T-cell (primary cell): ENCODE measurements at regions not wholly inside any gene's neighbourhood (a gene's known extent, or its start where the extent isn't known, plus 50 kb on each side); places are given as distances from the start of the nearest gene placed in this dataset.

Source experiments
- ATAC-seq, 4 experiments: fragments of 200-7000 bp in 3 of 4; fragments of 150-1000 bp in 1 of 4; cut with Tn5 transposase; replicated peaks in 1 of 4; 1 replicate in 3 of 4; 2 replicates in 1 of 4; pipeline ENCODE4 v1.10.0; 2021; ENCODE audit warnings: moderate library complexity in 3 of 4, mild to moderate bottlenecking in 2 of 4, moderate number of reproducible peaks in 1 of 4
- CTCF ChIA-PET, 2 donors: fragments of 300-600 bp; sonication (Branson Sonifier 250); formaldehyde crosslinking; loops; one replicate each; lab custom pipeline; 2022; ENCODE audit warnings: antibody characterized with exemption in 2 of 2; lab: Charles Lee
- POLR2A ChIA-PET, 2 donors: fragments of 300-600 bp; sonication (Branson Sonifier 250); formaldehyde crosslinking; loops; one replicate each; lab custom pipeline; 2022; ENCODE audit warnings: antibody characterized with exemption in 2 of 2; lab: Charles Lee
- DNase-seq, 35 experiments: peaks; one replicate each; pipeline versions ENCODE4 v3.0.0 to v3.0.0-alpha.2; 2013 to 2023
- H3K27ac ChIP-seq: one replicate; pipeline ENCODE4 v1.5.1; 2013; ENCODE audit warnings: low read length
- H3K27me3 ChIP-seq, 2 experiments: replicated peaks in 1 of 2; 1 replicate in 1 of 2; 2 replicates in 1 of 2; pipeline versions ENCODE4 v1.6.1 to v1.7.0; 2013; ENCODE audit warnings: low read length in 1 of 2, mixed read lengths in 1 of 2; ENCODE audit not compliant: control insufficient read depth in 2 of 2, insufficient read depth in 2 of 2; ENCODE audit errors: extremely low read depth in 1 of 2
- H3K36me3 ChIP-seq, 2 donors: 1 replicate in 1 of 2; 2 replicates in 1 of 2; pipeline versions ENCODE4 v1.6.1 to v1.7.0; 2013; ENCODE audit warnings: low read length in 1 of 2; ENCODE audit not compliant: control insufficient read depth in 2 of 2, insufficient read depth in 1 of 2; ENCODE audit errors: extremely low read depth in 1 of 2
- H3K4me1 ChIP-seq, 2 experiments: 1 replicate in 1 of 2; 2 replicates in 1 of 2; pipeline versions ENCODE4 v1.6.1 to v1.7.0; 2013; ENCODE audit warnings: low read length in 2 of 2, mixed read lengths in 1 of 2; ENCODE audit not compliant: insufficient read depth in 2 of 2, control insufficient read depth in 1 of 2; ENCODE audit errors: extremely low read depth in 1 of 2
- H3K4me3 ChIP-seq, 2 donors: 1 replicate in 1 of 2; 2 replicates in 1 of 2; pipeline versions ENCODE4 v1.5.1 to v1.7.0; 2013; ENCODE audit warnings: mild to moderate bottlenecking in 2 of 2, low read length in 1 of 2, moderate library complexity in 1 of 2; ENCODE audit not compliant: control insufficient read depth in 1 of 2; ENCODE audit errors: extremely low read depth in 1 of 2
- H3K9me3 ChIP-seq: 2 replicates; pipeline ENCODE4 v1.7.0; 2013
- H3K27ac Mint-ChIP-seq, 2 donors: one replicate each; pipeline ENCODE4 v1.8.0; 2020 to 2021; ENCODE audit warnings: mild to moderate bottlenecking in 2 of 2, mixed read lengths in 2 of 2
- H3K27me3 Mint-ChIP-seq, 2 donors: one replicate each; pipeline ENCODE4 v1.8.0; 2021 to 2022; ENCODE audit warnings: mixed read lengths in 2 of 2
- H3K36me3 Mint-ChIP-seq: one replicate; pipeline ENCODE4 v1.8.0; 2021; ENCODE audit warnings: mixed read lengths
- H3K4me1 Mint-ChIP-seq, 3 donors: one replicate each; pipeline ENCODE4 v1.8.0; 2020 to 2022; ENCODE audit warnings: mixed read lengths in 3 of 3, mild to moderate bottlenecking in 1 of 3
- H3K4me3 Mint-ChIP-seq, 3 donors: one replicate each; pipeline ENCODE4 v1.8.0; 2020 to 2022; ENCODE audit warnings: mild to moderate bottlenecking in 3 of 3, mixed read lengths in 3 of 3, moderate library complexity in 3 of 3
- H3K9me3 Mint-ChIP-seq, 3 donors: one replicate each; pipeline ENCODE4 v1.8.0; 2020 to 2022; ENCODE audit warnings: mixed read lengths in 3 of 3
- WGBS: methylation state at CpG from one replicate; pipeline ENCODE4 v1.1.5; 2013; ENCODE audit warnings: missing lambda C conversion rate; ENCODE audit not compliant: insufficient coverage; 5-methylcytosine and 5-hydroxymethylcytosine counted together

DNA sequence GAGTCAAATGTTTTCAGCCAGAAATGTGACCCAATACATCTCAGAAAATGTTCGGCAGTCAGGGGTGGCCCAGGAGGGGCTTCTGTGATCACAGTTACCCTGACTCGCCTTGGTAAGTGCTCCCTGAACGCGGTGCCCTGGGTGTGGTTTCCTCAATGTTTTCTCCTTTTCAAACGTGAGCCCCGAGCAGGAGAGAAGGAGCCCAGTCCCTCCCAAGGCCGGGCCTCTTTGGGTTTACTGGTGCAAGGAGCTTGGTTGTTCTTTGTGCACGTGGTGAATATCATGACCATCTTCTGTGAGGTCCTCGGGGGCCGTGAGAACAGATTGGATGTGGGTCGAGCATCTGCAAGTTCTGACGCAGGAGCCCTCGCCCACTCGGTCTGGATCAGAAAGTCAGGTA, 55.8 kb upstream of the VIPR2 start:
- CTCF ChIA-PET = interaction anchor here in 1 of 2 donors (0.8 kb wide), 1 partner anchor 9 kb away, joined by 3 read pairs; no protein-coding TSS in a partner anchor
- H3K36me3 Mint-ChIP-seq = no peaks in the 10 kb centered on the region
- H3K27me3 ChIP-seq = peaks cover 0 to under 1% of the 10 kb centered on the region in 2 experiments
- peaks cover 16 to 50% of the 10 kb centered on the region in 2 experiments for H3K4me1 ChIP-seq
- peak overlapping the region in 1 of 2 donors; percentile 61 for H3K27ac Mint-ChIP-seq
- POLR2A ChIA-PET = no interaction called here
- DNase-seq (no peak), ATAC-seq (no peak)
- no peak overlapping the region for H3K4me3 ChIP-seq
- peaks cover 25 to 39% (median 36%) of the 10 kb centered on the region in 3 donors for H3K4me1 Mint-ChIP-seq
- H3K9me3 Mint-ChIP-seq = no peaks in the 10 kb centered on the region
- H3K27me3 Mint-ChIP-seq = no peaks in the 10 kb centered on the region
- 85% methylated on average over 14 of the region's 14 CpGs for WGBS
- H3K36me3 ChIP-seq = no peaks in the 10 kb centered on the region
- no peak overlapping the region for H3K4me3 Mint-ChIP-seq
- no peaks in the 10 kb centered on the region for H3K9me3 ChIP-seq
- peak overlapping the region; percentile 37 for H3K27ac ChIP-seq

DNA sequence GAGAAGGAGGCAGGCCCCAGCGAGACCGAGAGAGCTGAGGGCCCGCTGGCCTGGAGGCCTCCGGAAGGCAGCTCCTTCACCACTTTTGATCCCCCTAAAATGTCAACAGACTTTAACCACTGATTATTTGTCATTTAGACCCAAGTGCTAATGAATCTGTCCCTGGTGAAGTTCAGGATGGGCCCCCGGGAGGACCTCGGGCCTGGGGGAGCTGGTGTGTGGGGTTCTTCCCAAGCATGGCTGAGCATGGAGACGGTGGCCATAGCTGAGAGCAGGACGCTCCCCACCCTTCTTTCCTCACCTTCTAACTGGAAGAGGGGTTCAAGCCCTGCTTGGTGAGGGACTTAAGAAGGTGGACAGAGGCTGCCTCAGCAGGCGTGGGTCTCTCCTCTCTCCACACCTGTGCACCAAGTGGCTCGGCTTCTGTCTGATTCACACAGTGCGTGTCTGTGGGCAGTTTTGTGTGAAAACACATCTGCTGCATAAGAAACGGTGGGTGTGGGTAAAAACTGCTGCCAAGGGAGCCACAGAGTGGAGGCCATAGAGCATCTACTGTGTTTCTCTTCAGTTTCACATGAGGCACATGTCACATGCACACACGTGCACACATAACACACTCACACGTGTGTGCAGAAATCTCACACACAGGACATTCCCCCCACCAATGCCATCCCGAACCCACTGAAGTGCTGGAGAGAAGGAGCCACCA, 53.5 kb upstream of the VIPR2 start:
- DNase-seq (peak in 15 of 35 experiments; percentile 8 to 47 (median 24)), ATAC-seq (no peak)
- Mint-ChIP-seq H3K4me3 (peak overlapping the region; percentile 70 to 81 (median 74)), H3K9me3 (no peaks in the 10 kb centered on the region), H3K27me3 (no peaks in the 10 kb centered on the region), H3K4me1 (peaks cover 45 to 57% (median 57%) of the 10 kb centered on the region in 3 donors), H3K27ac (peak overlapping the region; percentile 99), H3K36me3 (no peaks in the 10 kb centered on the region)
- Histone ChIP-seq H3K27ac (peak overlapping the region; percentile 90), H3K27me3 (no peaks in the 10 kb centered on the region), H3K36me3 (no peaks in the 10 kb centered on the region), H3K4me1 (peaks cover 16 to 67% of the 10 kb centered on the region in 2 experiments), H3K9me3 (no peaks in the 10 kb centered on the region), H3K4me3 (peak overlapping the region in 1 of 2 donors; percentile 34)
- POLR2A ChIA-PET = no interaction called here
- 65% methylated on average over 4 of the region's 15 CpGs for WGBS
- CTCF ChIA-PET = no interaction called here

DNA sequence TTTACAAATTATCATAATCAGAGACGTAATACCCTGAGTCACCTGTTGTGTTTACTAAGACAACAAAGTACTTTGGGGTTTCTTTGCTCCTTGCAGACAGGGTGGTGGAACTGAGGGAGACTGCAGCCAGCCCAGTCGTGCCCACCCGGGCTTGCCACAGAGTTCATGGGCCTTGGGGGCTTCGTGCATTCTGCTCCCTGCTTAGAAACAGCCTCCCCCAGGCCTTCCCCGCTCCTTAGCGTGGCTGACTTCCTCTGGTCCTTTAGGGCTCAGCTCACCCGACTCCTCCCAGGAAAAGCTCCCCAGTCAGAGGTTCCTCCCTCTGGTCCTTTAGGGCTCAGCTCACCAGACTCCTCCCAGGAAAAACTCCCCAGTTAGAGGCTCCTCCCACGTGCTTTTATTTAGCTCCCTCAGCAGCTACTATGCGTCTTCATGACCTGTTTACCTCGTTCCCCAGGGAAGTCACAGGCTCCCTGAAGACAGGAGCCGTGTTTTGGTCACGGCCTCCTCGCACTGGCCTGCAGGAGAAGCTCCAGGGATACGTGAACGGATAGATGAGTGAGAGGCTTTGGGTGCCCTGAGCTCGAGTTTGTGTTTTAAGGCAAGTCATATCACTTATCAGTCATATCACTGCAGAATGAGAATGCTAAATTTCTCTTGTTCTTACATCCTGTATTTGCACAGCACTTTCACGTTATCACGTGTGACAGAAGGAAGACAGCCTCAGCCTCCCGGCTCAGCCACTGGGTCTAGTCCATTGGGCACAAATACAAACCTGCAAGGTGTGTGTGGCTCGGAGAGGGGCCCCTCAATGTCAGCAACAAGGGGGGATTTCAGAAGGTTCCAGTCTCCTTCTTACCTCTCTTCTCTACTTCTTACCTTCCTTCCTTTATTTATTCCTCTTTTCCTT, 52.7 kb upstream of the VIPR2 start:
- H3K9me3 ChIP-seq = no peaks in the 10 kb centered on the region
- Mint-ChIP-seq H3K9me3 (no peaks in the 10 kb centered on the region), H3K27ac (peak overlapping the region; percentile 99), H3K4me3 (peak overlapping the region; percentile 70 to 81 (median 74)), H3K36me3 (no peaks in the 10 kb centered on the region), H3K4me1 (peaks cover 46 to 60% (median 59%) of the 10 kb centered on the region in 3 donors), H3K27me3 (no peaks in the 10 kb centered on the region)
- H3K36me3 ChIP-seq = no peaks in the 10 kb centered on the region
- H3K27ac ChIP-seq = peak overlapping the region; percentile 90
- WGBS = 3% methylated on average over 12 of the region's 20 CpGs
- H3K4me1 ChIP-seq = peaks cover 16 to 75% of the 10 kb centered on the region in 2 experiments
- H3K27me3 ChIP-seq = no peaks in the 10 kb centered on the region
- H3K4me3 ChIP-seq = peak overlapping the region; percentile 15 to 34
- ChIA-PET CTCF (no interaction called here), POLR2A (no interaction called here)
- DNase-seq (peak in 25 of 35 experiments; percentile 13 to 62 (median 30)), ATAC-seq (peak; percentile 74 to 83 (median 76))

DNA sequence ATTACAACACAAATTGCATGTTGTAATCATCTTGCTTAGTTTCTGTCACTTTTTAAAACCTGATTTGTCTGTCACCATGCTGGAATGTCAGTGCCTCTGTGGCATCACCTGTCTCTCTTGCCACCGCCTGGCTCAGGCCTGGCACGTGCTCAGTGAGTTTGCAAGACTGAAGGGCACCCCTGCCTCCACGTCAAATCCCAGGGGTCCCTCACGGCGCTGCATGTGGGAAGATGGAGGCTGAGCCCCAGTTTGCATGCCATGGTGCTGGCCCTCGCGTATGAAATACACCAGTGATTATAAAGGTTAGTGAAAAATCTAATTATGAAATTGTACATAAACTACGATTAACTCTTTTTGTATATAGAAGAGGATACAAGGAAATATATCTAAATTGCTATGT, 51.9 kb upstream of the VIPR2 start:
- POLR2A ChIA-PET = no interaction called here
- H3K9me3 ChIP-seq = no peaks in the 10 kb centered on the region
- DNase-seq (no peak), ATAC-seq (no peak)
- H3K36me3 ChIP-seq = no peaks in the 10 kb centered on the region
- Mint-ChIP-seq H3K27ac (peak overlapping the region; percentile 99), H3K4me1 (peaks cover 51 to 66% (median 62%) of the 10 kb centered on the region in 3 donors), H3K4me3 (peak overlapping the region in 2 of 3 donors; percentile 70 to 81), H3K9me3 (no peaks in the 10 kb centered on the region), H3K27me3 (no peaks in the 10 kb centered on the region), H3K36me3 (no peaks in the 10 kb centered on the region)
- H3K27ac ChIP-seq = peak overlapping the region; percentile 90
- no peak overlapping the region for H3K4me3 ChIP-seq
- CTCF ChIA-PET = interaction anchor here in 1 of 2 donors (1.2 kb wide), 1 partner anchor 11 kb away, joined by 4 read pairs; no protein-coding TSS in a partner anchor
- H3K4me1 ChIP-seq = peaks cover 16 to 82% of the 10 kb centered on the region in 2 experiments
- no peaks in the 10 kb centered on the region for H3K27me3 ChIP-seq
- WGBS = no CpG with 5 or more reads among the region's 8 CpGs

DNA sequence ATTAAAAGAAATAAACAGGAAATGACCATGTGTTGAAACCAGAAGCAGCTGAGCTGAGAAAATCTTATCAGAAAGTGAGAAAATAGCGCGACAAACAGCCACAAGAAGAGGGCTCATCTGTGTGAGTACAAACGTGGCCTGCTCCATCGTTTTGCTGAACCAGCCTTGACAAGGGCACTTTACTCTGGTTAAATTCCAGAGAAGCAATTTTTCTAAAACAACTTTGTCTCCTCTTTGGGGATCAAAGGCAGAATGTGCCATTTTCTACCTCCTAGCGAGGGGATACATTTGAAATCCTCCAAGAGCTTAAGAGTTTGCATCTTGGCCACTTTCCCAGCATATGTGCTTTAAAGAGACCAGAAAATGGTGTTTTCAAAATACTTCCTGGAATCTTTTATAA, 51.3 kb upstream of the VIPR2 start:
- H3K4me1 Mint-ChIP-seq = peaks cover 51 to 66% (median 62%) of the 10 kb centered on the region in 3 donors
- Histone ChIP-seq H3K9me3 (no peaks in the 10 kb centered on the region), H3K4me3 (peak overlapping the region in 1 of 2 donors; percentile 9), H3K36me3 (no peaks in the 10 kb centered on the region), H3K27ac (peak overlapping the region; percentile 90), H3K27me3 (no peaks in the 10 kb centered on the region), H3K4me1 (peaks cover 16 to 83% of the 10 kb centered on the region in 2 experiments)
- no peaks in the 10 kb centered on the region for H3K9me3 Mint-ChIP-seq
- DNase-seq = peak in 19 of 35 experiments; percentile 16 to 63 (median 24)
- ChIA-PET POLR2A (no interaction called here), CTCF (interaction anchor here in 1 of 2 donors (1.2 kb wide), 1 partner anchor 12 kb away, joined by 4 read pairs; no protein-coding TSS in a partner anchor)
- ATAC-seq = peak; percentile 28 to 59 (median 30)
- WGBS = 0% methylated on average over 4 of the region's 5 CpGs
- H3K4me3 Mint-ChIP-seq = peak overlapping the region in 2 of 3 donors; percentile 5 to 32
- no peaks in the 10 kb centered on the region for H3K36me3 Mint-ChIP-seq
- H3K27ac Mint-ChIP-seq = peak overlapping the region; percentile 74 to 80
- no peaks in the 10 kb centered on the region for H3K27me3 Mint-ChIP-seq
